ENCODE measurements at regions not wholly inside any gene's neighbourhood (a gene's known extent, or its start where the extent isn't known, plus 50 kb on each side); places are given as distances from the start of the nearest gene placed in this dataset.

- no peak for TF ChIP-seq EZH2phosphoT487 (IDR thresholded peaks at IDR 0.05; ENCODE audit: low read depth, severe bottlenecking, unreplicated experiment)
- TF ChIP-seq, protein P1, sequence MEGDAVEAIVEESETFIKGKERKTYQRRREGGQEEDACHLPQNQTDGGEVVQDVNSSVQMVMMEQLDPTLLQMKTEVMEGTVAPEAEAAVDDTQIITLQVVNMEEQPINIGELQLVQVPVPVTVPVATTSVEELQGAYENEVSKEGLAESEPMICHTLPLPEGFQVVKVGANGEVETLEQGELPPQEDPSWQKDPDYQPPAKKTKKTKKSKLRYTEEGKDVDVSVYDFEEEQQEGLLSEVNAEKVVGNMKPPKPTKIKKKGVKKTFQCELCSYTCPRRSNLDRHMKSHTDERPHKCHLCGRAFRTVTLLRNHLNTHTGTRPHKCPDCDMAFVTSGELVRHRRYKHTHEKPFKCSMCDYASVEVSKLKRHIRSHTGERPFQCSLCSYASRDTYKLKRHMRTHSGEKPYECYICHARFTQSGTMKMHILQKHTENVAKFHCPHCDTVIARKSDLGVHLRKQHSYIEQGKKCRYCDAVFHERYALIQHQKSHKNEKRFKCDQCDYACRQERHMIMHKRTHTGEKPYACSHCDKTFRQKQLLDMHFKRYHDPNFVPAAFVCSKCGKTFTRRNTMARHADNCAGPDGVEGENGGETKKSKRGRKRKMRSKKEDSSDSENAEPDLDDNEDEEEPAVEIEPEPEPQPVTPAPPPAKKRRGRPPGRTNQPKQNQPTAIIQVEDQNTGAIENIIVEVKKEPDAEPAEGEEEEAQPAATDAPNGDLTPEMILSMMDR (IDR thresholded peaks at IDR 0.05; ENCODE audit: poor library complexity) = no peak
Observed at GRCh38 chr13:112226320-112227002, 149.7 kb upstream of the SPACA7 start.
